OCI-M2 (cell line): ENCODE measurements at regions not wholly inside any gene's neighbourhood (a gene's known extent, or its start where the extent isn't known, plus 50 kb on each side); places are given as distances from the start of the nearest gene placed in this dataset.
"Not testable (repeated sequence)": the region's sequence is repeated elsewhere in the genome, so short reads cannot be mapped to it uniquely, and the experiment has no call there.

Source experiments
- DNase-seq: peaks from one replicate; lab custom pipeline; 2025; ENCODE audit not compliant: unreplicated experiment; lab: John Stamatoyannopoulos, UW

DNA sequence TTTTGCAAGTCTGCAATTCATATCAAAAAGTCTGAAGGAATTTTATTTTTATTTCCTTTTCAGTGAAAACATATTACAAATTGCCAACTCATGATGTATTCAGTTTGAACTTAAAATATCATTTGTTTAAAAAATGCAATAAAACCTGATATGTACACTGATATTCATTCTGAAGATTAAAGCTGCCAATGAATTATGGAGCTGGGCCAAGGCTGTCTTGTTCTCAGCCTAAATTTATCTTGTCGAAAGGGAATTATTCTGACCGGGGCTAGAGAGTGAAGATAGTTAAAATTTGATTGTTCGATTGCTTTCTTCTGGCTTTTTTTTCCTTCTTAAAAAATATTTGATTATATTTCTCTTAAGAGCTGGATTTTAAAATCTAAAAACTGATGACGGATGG is 54.0 kb upstream of the RBFOX1 start:
- DNase-seq: no peak

- no peak for DNase-seq
Measured at GRCh38 chr16:7272567-7273158, 60.0 kb upstream of the RBFOX1 start.

DNA sequence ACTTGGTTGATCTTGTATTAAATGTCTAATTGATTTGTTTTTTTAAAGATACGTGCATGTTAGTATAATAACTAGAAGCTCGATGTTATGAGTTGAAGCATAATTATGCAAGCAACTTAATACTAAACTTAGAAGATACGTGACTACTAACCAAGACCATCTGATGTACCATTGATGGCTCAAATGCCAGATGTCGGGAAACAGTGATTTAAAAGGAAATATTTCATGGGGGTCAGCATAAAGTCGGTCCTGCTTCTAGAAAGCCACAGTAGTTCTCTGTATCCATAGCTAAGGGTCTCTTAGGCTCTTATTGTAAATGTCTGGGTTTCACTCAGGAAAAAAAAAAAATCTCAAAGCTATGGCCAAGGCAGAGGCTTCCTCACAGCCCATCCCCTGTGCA is 61.2 kb upstream of the RBFOX1 start:
- DNase-seq: no peak

GRCh38 chr16:7270823-7271222 is 61.8 kb upstream of the RBFOX1 start:
- DNase-seq: no peak

DNA sequence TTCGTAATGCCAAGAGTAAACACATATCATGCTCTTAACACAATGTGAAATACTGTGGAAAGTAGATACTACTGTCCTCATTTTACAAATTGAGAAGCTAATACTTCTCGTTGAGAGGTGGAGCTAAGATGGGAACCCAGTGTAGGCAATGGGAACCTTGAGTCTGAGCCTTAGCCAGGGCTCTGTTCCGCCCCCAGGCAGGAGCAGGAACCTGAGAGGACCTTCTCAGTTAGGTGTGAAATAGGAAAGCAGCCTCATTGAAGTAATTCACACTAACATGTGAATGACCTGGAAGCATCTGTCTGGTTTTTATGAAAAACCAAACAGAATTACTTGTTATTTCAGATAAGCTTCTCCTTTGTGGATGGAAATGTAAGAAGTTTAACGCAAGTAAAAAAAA is 62.6 kb upstream of the RBFOX1 start:
- no peak for DNase-seq

GRCh38 chr16:7268182-7268581 is 64.5 kb upstream of the RBFOX1 start:
- DNase-seq: no peak

DNA sequence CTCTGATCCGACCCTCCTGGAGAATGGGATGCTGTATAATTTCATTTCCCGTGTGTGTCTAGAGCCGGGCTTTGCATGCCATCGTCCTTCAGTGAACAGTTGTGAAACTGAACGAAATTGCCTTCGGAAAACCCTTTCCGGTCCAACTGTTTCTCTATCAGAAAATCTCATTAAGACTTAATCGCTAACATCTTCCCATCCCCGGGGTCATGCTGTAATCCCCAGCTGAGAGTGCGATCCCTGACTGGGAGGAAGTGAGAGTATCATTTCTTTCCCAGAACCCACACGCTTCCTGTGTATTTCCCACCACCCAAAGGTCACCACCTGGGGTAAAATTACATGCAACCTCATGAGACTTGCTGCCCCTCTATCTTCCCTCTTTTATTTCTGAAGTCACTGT is 75.6 kb upstream of the RBFOX1 start:
- no peak for DNase-seq

GRCh38 chr16:7246578-7246977 is 86.1 kb upstream of the RBFOX1 start:
- no peak for DNase-seq

- no peak for DNase-seq
Measured at GRCh38 chr16:7239547-7239946, 93.1 kb upstream of the RBFOX1 start.

DNA sequence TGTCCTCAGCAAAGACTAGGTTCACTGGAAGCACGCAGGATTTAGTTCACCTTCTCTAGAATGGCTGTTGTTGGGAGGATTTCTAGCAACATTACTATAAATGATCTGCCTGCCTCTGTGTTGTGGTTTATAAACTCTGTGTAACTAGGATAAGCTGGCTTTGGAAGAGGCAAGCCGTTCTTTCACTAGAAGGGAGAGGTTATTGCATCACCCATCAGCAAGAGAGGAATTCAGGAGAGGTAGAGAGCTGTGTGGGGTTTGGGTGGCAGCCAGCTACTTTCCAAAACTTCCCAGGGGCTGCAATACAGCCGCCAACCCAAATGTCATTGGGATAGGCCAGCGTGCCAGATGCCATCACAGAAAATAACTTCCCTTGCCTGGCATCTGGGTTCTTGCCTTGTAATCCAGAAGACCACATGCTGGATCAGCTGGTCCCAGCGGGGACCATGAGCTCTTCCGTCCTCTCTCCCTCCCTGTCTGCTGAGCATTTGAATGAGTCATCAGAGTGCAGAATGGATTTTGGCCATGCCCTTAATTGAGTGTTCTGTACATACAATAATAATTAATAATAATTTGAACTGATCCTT is 95.7 kb upstream of the RBFOX1 start:
- DNase-seq: no peak

GRCh38 chr16:7233975-7234374 is 98.7 kb upstream of the RBFOX1 start:
- DNase-seq: no peak

- no peak for DNase-seq
Measured at GRCh38 chr16:7231762-7232161, 100.9 kb upstream of the RBFOX1 start.

GRCh38 chr16:7229433-7230218 is 103.0 kb upstream of the RBFOX1 start:
- not testable (repeated sequence) for DNase-seq

DNA sequence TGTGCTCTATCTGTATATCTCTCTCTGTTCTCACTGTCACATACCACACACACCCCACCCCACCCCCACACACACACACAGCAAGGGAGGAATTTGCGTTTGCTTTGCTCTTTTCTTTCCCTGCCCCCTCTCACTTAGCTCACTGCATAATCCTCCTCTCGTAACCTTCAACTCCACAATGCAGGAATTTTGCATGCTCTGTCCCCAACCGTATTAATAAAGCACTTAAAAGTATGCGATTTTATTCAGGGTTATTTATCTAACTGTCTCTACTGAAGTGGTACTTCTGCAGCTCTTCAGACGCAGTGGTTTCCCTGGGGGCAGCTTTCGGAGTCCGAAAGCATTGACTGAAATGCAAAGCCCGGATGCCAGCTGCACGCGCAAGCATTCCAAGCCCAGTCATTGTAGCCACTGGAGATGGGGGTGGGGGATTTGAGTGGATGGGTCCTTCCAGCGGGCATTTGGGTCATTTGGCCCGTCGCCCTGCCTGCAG is 105.4 kb upstream of the RBFOX1 start:
- DNase-seq: no peak

- DNase-seq: no peak
Measured at GRCh38 chr16:7221157-7221556, 111.5 kb upstream of the RBFOX1 start.

DNA sequence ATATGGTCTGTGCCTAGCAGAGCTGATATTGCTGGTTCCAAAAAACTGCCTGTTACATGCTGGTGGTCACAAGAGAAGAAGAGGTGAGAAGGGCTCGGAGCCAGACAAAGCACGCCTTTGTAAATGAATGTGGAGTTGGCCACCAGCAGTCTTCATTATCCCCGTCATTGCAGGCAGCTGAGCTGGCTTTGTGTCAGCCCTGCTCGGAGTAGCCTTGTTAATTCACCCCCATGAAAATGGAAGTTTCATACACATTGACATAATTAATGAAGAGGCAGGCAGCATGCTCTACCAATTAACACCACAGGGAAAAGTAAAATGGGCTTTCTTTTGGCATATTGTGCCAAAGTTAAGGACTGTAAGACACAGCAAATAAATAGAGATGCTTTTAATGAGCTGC is 113.7 kb upstream of the RBFOX1 start:
- DNase-seq: no peak

DNA sequence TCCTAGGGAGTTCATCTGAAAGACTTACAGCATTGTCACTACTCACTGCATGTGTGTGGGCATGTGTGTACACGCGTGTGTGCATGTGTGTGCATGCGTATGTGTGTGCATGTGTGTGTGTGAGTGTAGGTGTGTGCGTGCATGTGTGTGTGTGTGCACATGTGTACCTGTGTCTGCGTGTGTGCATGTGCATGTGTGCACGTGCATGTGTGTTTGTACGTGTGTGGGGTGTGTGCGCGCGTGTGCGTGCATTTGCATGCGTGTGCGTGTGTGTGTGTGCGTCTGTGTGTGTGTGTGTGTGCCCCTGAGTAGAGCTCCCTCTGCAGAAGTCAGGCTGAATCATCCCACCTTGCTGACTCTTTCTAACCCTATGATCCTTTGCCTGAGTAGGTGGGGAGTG is 114.8 kb upstream of the RBFOX1 start:
- no peak for DNase-seq

- no peak for DNase-seq
Measured at GRCh38 chr16:7216719-7217118, 115.9 kb upstream of the RBFOX1 start.

DNA sequence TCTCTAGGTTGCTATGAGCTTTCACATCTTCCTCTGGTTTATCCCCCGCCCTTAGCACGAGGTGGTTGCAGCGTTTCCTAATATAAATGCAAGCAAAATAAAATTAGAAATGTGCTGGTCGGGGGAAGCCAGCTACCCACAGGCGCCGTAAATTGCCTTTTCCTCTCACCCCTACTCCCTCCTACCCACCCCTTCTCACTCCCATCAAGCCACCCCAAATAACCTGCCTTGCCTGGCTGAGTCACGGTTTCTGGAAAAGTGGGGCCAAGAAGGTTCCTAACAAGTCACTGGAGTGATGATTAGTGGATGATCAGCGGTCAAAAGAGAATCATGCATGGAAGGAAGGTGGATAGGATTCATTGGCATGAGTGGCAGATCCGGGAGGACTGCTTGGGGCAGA is 120.9 kb upstream of the RBFOX1 start:
- no peak for DNase-seq

DNA sequence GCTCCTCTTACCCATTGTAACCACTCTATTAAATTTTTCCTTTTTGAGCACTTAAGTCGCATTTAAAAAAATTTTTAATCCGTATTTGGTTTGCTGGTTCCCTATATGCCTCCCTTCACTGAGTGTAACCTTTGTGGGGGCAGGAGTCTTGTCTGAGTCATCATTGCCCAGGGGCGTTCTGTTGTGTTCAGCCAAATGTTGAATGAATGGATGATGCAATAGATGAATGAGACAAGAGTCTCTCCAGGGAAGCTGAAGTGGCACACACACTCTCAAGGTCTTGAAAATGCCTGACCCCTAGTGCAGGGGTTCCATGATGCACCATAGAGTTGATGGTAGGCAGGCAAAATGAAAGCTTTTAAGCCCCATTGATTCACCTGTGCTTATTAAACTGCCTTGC is 123.0 kb upstream of the RBFOX1 start:
- no peak for DNase-seq

DNA sequence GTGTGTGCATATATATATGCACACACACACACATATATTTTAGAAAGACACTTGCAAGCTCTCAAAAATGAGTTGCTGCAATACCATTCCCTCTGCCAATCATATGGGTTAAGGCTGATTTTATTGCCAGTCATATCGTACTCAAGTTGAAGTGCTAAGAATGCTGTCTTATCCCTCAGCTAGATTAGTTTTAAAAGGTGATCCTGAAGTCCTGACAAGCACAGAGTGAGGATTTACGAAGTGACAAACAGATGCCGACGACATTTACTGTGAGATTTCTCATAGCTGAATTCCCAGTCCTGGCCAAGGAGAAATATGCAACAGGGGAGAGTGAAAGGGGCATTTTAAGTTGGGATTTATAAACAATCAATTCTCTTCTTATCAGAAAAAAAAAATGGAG is 126.2 kb upstream of the RBFOX1 start:
- no peak for DNase-seq

DNA sequence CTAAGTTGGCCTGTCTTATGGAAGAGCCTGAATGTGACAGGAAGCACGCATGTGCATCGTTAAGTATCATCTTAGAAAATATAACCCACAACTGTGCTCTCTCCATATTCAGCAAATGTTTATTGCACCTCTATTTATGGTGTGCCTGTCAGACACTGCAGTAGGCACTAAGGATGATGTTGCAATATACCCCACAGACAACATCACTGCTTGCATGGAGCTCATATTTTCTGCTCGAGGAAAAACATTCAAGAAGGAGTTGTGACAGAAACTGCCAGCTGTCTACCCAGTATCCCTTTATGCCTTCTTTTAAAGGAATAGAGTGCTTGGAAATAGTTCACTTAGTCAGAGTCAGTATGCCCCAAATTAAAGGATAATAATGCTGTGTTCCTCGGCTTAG is 132.3 kb upstream of the RBFOX1 start:
- DNase-seq: no peak
